GM21423 (cell line): ENCODE measurements at regions not wholly inside any gene's neighbourhood (a gene's known extent, or its start where the extent isn't known, plus 50 kb on each side); places are given as distances from the start of the nearest gene placed in this dataset.

Experiments used
- ATAC-seq: cut with Tn5 transposase; IDR thresholded peaks from one replicate; pipeline ENCODE4 v1.9.1; 2021; ENCODE audit warnings: mild to moderate bottlenecking, moderate library complexity; ENCODE audit not compliant: unreplicated experiment

DNA sequence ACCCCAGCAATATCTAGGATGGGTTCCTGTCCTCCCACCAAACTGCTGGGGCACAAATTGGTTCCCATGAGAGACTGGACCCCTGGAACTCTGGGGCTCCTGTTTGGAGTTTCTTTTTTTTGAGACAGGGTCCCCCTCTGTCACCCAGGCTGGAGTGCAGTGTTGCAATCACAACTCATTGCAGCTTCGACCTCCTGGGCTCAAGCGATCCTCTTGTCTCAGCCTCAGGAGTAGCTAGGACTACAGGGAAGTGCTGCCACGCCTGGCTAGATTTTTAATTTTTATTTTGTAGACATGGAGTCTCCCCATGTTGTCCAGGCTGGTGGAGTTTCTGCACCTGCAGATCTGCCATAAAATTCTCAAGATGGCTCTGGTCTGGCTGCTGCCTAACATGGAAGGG, 56.3 kb upstream of the BRD7 start:
- no peak for ATAC-seq

DNA sequence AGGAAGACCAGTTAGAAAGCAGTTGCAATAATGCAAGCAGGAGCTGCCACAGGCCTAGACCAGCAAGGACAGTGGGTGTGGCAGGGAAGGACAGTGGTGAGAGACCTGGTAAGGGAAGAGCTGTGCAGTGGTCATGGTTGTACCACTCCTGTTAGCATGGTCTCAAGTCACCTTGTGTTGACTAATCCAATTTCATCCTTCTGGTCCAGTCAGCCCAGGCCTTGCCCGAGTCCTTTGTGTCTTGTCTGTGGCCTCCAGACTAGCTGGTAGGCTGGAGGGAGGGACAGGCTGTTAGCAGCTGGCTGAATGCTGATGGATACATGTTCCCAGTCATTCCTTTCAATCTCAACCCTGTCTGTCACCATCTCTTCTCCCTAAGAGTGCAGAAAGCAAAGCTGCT, 54.1 kb upstream of the BRD7 start:
- ATAC-seq, result no peak

DNA sequence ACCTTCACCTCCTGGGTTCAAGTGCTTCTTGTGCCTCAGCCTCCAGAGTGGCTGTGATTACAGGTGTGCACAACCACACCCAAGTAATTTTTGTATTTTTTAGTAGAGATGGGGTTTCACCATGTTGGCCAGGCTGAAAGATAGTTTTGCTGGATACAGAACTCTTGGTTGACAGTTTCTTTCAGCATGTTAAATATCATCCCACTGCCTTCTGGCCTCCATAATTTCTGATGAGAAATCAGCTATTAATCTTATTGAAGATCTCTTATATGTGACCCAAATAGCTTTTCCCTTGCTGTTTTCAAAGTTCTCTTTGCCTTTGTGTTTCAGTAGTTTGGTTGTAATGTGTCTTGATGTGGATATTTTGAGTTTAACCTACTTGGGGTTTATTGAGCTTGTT, 50.3 kb upstream of the BRD7 start:
- ATAC-seq, result no peak
